ENCODE measurements at regions not wholly inside any gene's neighbourhood (a gene's known extent, or its start where the extent isn't known, plus 50 kb on each side); places are given as distances from the start of the nearest gene placed in this dataset.

- Histone ChIP-seq H3K9me3 (ENCODE audit: low read depth, low read length) (no peaks in the 10 kb centered on the region), H3K27ac (no peak overlapping the region), H3K9ac (ENCODE audit: insufficient read length) (no peak overlapping the region), H3K4me3 (no peak overlapping the region), H3K36me3 (ENCODE audit: insufficient read depth, low read length) (no peaks in the 10 kb centered on the region)
- no peak for TF ChIP-seq FOXP2 (optimal IDR thresholded peaks at IDR 0.05; ENCODE audit: control extremely low read depth, extremely low read length, insufficient read depth)
- TF ChIP-seq EZH2 (IDR thresholded peaks at IDR 0.05) = no peak
- no peak for TF ChIP-seq POLR2AphosphoS5 (IDR thresholded peaks at IDR 0.05; ENCODE audit: borderline replicate concordance, low read depth, low read length)
- DNase-seq (ENCODE audit: low read depth, low spot score) = no peak
These were observed 669.3 kb downstream of the LIG4 start for GRCh38 chr13:107545946-107546502.

GRCh38 chr13:107534548-107534947 lies 680.8 kb downstream of the LIG4 start:
- no peak overlapping the region for H3K9ac ChIP-seq (ENCODE audit: insufficient read length)
- H3K9me3 ChIP-seq (ENCODE audit: low read depth, low read length) = no peaks in the 10 kb centered on the region
- DNase-seq (ENCODE audit: low read depth, low spot score) = no peak
- no peak for TF ChIP-seq FOXP2 (optimal IDR thresholded peaks at IDR 0.05; ENCODE audit: control extremely low read depth, extremely low read length, insufficient read depth)
- no peak for TF ChIP-seq EZH2 (IDR thresholded peaks at IDR 0.05)
- no peak for TF ChIP-seq POLR2AphosphoS5 (IDR thresholded peaks at IDR 0.05; ENCODE audit: borderline replicate concordance, low read depth, low read length)
- no peaks in the 10 kb centered on the region for H3K36me3 ChIP-seq (ENCODE audit: insufficient read depth, low read length)
- no peak overlapping the region for H3K27ac ChIP-seq
- H3K4me3 ChIP-seq = no peak overlapping the region

- Histone ChIP-seq H3K4me3 (no peak overlapping the region), H3K9ac (ENCODE audit: insufficient read length) (no peak overlapping the region), H3K27ac (no peak overlapping the region), H3K9me3 (ENCODE audit: low read depth, low read length) (no peaks in the 10 kb centered on the region), H3K36me3 (ENCODE audit: insufficient read depth, low read length) (no peaks in the 10 kb centered on the region)
- DNase-seq (ENCODE audit: low read depth, low spot score) = no peak
- no peak for TF ChIP-seq FOXP2 (optimal IDR thresholded peaks at IDR 0.05; ENCODE audit: control extremely low read depth, extremely low read length, insufficient read depth)
- no peak for TF ChIP-seq POLR2AphosphoS5 (IDR thresholded peaks at IDR 0.05; ENCODE audit: borderline replicate concordance, low read depth, low read length)
- no peak for TF ChIP-seq EZH2 (IDR thresholded peaks at IDR 0.05)
These were observed 683.5 kb downstream of the LIG4 start for GRCh38 chr13:107531816-107532215.

GRCh38 chr13:107531180-107531579 lies 684.2 kb downstream of the LIG4 start:
- Histone ChIP-seq H3K4me3 (no peak overlapping the region), H3K9ac (ENCODE audit: insufficient read length) (no peak overlapping the region), H3K9me3 (ENCODE audit: low read depth, low read length) (no peaks in the 10 kb centered on the region), H3K27ac (no peak overlapping the region), H3K36me3 (ENCODE audit: insufficient read depth, low read length) (no peaks in the 10 kb centered on the region)
- no peak for DNase-seq (ENCODE audit: low read depth, low spot score)
- TF ChIP-seq EZH2 (IDR thresholded peaks at IDR 0.05) = no peak
- no peak for TF ChIP-seq POLR2AphosphoS5 (IDR thresholded peaks at IDR 0.05; ENCODE audit: borderline replicate concordance, low read depth, low read length)
- TF ChIP-seq FOXP2 (optimal IDR thresholded peaks at IDR 0.05; ENCODE audit: control extremely low read depth, extremely low read length, insufficient read depth) = no peak

GRCh38 chr13:107529035-107529434 lies 686.3 kb downstream of the LIG4 start:
- no peak for TF ChIP-seq POLR2AphosphoS5 (IDR thresholded peaks at IDR 0.05; ENCODE audit: borderline replicate concordance, low read depth, low read length)
- TF ChIP-seq FOXP2 (optimal IDR thresholded peaks at IDR 0.05; ENCODE audit: control extremely low read depth, extremely low read length, insufficient read depth) = no peak
- no peak for TF ChIP-seq EZH2 (IDR thresholded peaks at IDR 0.05)
- Histone ChIP-seq H3K4me3 (no peak overlapping the region), H3K9me3 (ENCODE audit: low read depth, low read length) (no peaks in the 10 kb centered on the region), H3K9ac (ENCODE audit: insufficient read length) (no peak overlapping the region), H3K36me3 (ENCODE audit: insufficient read depth, low read length) (no peaks in the 10 kb centered on the region), H3K27ac (no peak overlapping the region)
- DNase-seq (ENCODE audit: low read depth, low spot score) = no peak

GRCh38 chr13:107518780-107519179 lies 696.6 kb downstream of the LIG4 start:
- H3K36me3 ChIP-seq (ENCODE audit: insufficient read depth, low read length) = no peaks in the 10 kb centered on the region
- H3K27ac ChIP-seq = no peak overlapping the region
- no peak overlapping the region for H3K9ac ChIP-seq (ENCODE audit: insufficient read length)
- no peaks in the 10 kb centered on the region for H3K9me3 ChIP-seq (ENCODE audit: low read depth, low read length)
- DNase-seq (ENCODE audit: low read depth, low spot score) = no peak
- no peak overlapping the region for H3K4me3 ChIP-seq
- TF ChIP-seq FOXP2 (optimal IDR thresholded peaks at IDR 0.05; ENCODE audit: control extremely low read depth, extremely low read length, insufficient read depth) (no peak), EZH2 (IDR thresholded peaks at IDR 0.05) (no peak)

- Histone ChIP-seq H3K4me3 (no peak overlapping the region), H3K27ac (no peak overlapping the region), H3K36me3 (ENCODE audit: insufficient read depth, low read length) (no peaks in the 10 kb centered on the region), H3K9me3 (ENCODE audit: low read depth, low read length) (no peaks in the 10 kb centered on the region), H3K9ac (ENCODE audit: insufficient read length) (no peak overlapping the region)
- TF ChIP-seq EZH2 (IDR thresholded peaks at IDR 0.05) = no peak
- no peak for TF ChIP-seq POLR2AphosphoS5 (IDR thresholded peaks at IDR 0.05; ENCODE audit: borderline replicate concordance, low read depth, low read length)
- no peak for TF ChIP-seq FOXP2 (optimal IDR thresholded peaks at IDR 0.05; ENCODE audit: control extremely low read depth, extremely low read length, insufficient read depth)
- DNase-seq (ENCODE audit: low read depth, low spot score) = peak; percentile 1
These were observed 697.0 kb downstream of the LIG4 start for GRCh38 chr13:107518292-107518691.

GRCh38 chr13:107516517-107516916 lies 698.8 kb downstream of the LIG4 start:
- Histone ChIP-seq H3K27ac (no peak overlapping the region), H3K9me3 (ENCODE audit: low read depth, low read length) (no peaks in the 10 kb centered on the region), H3K4me3 (no peak overlapping the region), H3K9ac (ENCODE audit: insufficient read length) (no peak overlapping the region), H3K36me3 (ENCODE audit: insufficient read depth, low read length) (no peaks in the 10 kb centered on the region)
- TF ChIP-seq EZH2 (IDR thresholded peaks at IDR 0.05) (no peak), FOXP2 (optimal IDR thresholded peaks at IDR 0.05; ENCODE audit: control extremely low read depth, extremely low read length, insufficient read depth) (no peak), POLR2AphosphoS5 (IDR thresholded peaks at IDR 0.05; ENCODE audit: borderline replicate concordance, low read depth, low read length) (no peak)
- DNase-seq (ENCODE audit: low read depth, low spot score) = no peak

GRCh38 chr13:107512551-107512950 lies 702.8 kb downstream of the LIG4 start:
- no peak for DNase-seq (ENCODE audit: low read depth, low spot score)
- no peaks in the 10 kb centered on the region for H3K9me3 ChIP-seq (ENCODE audit: low read depth, low read length)
- TF ChIP-seq POLR2AphosphoS5 (IDR thresholded peaks at IDR 0.05; ENCODE audit: borderline replicate concordance, low read depth, low read length) (no peak), FOXP2 (optimal IDR thresholded peaks at IDR 0.05; ENCODE audit: control extremely low read depth, extremely low read length, insufficient read depth) (no peak), EZH2 (IDR thresholded peaks at IDR 0.05) (no peak)

More at GRCh38 chr13:107512551-107512950, 702.8 kb downstream of the LIG4 start:
- no peak overlapping the region for H3K4me3 ChIP-seq
- H3K9ac ChIP-seq (ENCODE audit: insufficient read length) = no peak overlapping the region
- H3K27ac ChIP-seq = no peak overlapping the region
- H3K36me3 ChIP-seq (ENCODE audit: insufficient read depth, low read length) = no peaks in the 10 kb centered on the region

Measured in SK-N-MC (cell line).